Astrocyte (in vitro differentiated cells and primary cell): ENCODE measurements at regions not wholly inside any gene's neighbourhood (a gene's known extent, or its start where the extent isn't known, plus 50 kb on each side); places are given as distances from the start of the nearest gene placed in this dataset.

Source experiments
- EZH2 ChIP-seq: IDR thresholded peaks from 2 replicates; pipeline ENCODE4 v1.6.1; 2012; ENCODE audit warnings: mild to moderate bottlenecking, low read length, inconsistent platforms; ENCODE audit not compliant: insufficient read depth
- TF ChIP-seq, protein P1 (sequence below): IDR thresholded peaks from 2 replicates; pipeline ENCODE4 v1.5.1; 2011; ENCODE audit warnings: low read depth, mild to moderate bottlenecking, inconsistent platforms, low read length, moderate library complexity; ENCODE audit not compliant: insufficient read depth

GRCh38 chr12:115351514-115352077, 667.6 kb upstream of the TBX3 start:
- TF ChIP-seq, protein P1, sequence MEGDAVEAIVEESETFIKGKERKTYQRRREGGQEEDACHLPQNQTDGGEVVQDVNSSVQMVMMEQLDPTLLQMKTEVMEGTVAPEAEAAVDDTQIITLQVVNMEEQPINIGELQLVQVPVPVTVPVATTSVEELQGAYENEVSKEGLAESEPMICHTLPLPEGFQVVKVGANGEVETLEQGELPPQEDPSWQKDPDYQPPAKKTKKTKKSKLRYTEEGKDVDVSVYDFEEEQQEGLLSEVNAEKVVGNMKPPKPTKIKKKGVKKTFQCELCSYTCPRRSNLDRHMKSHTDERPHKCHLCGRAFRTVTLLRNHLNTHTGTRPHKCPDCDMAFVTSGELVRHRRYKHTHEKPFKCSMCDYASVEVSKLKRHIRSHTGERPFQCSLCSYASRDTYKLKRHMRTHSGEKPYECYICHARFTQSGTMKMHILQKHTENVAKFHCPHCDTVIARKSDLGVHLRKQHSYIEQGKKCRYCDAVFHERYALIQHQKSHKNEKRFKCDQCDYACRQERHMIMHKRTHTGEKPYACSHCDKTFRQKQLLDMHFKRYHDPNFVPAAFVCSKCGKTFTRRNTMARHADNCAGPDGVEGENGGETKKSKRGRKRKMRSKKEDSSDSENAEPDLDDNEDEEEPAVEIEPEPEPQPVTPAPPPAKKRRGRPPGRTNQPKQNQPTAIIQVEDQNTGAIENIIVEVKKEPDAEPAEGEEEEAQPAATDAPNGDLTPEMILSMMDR: no peak
- TF ChIP-seq EZH2: no peak
